NCI-H2227 (cell line): ENCODE measurements at regions not wholly inside any gene's neighbourhood (a gene's known extent, or its start where the extent isn't known, plus 50 kb on each side); places are given as distances from the start of the nearest gene placed in this dataset.
"Not testable (repeated sequence)": the region's sequence is repeated elsewhere in the genome, so short reads cannot be mapped to it uniquely, and the experiment has no call there.

Experiments
- DNase-seq: peaks from one replicate; lab custom pipeline; 2025; ENCODE audit not compliant: unreplicated experiment; lab: John Stamatoyannopoulos, UW

DNA sequence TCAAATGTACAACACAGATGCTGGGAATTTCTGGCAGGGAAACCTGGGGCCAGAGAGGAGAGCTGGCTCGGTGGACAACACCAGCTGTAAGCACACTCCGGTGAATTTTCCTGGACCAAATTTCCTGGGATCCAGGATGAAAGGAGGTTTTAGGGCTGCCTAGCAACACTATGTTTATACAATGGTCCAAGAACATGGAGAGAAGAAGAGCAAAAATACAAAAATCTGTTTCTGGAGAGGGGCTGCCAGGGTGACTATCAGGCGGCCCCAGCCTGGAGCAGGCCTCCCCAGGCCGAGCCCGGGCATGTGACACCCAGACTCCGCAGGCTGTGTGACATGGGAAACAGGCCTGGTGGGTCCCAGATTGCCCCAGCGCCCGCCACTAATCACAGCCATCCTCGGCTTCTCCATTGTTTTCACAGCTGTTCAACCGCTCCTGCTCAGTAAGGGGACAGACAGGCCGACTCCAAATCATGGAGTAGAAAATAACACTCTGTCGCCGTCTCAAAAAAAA, 336.0 kb upstream of the NFIA start:
- DNase-seq, result peak; percentile 76

DNA sequence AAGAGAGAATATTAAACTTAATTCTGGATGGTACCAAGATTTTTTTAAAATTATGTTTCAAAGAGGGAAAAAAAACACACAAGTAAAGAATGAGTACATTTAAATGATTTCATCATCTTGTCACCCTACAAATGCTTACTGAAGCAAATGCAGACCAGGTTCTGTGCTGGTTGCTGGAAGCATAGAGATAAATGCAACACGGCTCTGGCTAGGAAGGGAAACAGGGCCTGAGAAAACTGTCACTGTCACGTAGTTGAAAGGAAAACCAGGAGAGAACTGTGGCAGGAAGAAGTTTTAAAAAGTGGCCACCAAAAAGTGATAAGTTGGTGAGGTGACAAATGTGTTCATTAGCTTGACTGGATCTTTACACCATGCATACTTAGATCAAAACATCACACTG, 336.9 kb upstream of the NFIA start:
- no peak for DNase-seq

DNA sequence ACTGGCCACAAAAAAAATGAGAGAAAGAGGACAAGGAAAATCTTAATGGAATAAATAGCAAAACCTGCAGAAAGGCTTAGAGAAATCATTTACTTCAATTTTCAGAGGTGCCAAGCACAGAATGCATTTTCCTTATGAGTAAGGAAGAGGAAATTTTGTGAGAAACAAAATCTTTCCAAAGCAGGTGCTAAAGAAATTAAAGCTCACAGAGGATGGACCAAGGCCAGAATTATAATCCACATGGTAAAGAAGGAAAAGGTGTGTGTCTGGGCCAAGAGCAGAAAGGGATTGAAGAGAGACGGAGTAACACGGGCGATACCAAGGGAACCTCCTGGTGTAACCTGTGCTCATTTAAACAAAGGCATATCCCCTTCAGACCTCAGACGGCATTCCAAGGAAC, 340.0 kb upstream of the NFIA start:
- DNase-seq, result no peak

DNA sequence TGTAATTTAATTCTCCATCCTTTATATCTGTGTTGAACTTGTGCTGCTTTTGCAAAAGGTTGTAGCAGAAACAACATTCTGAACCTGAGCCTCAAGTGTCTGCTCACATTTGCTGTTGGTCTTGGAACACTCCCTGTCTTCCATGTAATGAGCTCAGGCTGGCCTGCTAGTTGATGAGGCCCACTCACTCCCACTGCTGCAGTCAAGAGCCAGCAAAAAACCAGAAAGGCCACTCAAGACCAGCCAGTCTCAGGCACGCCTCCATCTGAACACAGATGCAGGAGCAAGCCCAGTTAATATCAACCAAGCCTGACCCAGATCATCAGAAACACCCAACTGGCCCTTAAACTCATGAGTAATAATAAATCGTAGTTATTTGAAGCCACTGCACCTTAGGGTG, 342.2 kb upstream of the NFIA start:
- DNase-seq, result no peak

DNA sequence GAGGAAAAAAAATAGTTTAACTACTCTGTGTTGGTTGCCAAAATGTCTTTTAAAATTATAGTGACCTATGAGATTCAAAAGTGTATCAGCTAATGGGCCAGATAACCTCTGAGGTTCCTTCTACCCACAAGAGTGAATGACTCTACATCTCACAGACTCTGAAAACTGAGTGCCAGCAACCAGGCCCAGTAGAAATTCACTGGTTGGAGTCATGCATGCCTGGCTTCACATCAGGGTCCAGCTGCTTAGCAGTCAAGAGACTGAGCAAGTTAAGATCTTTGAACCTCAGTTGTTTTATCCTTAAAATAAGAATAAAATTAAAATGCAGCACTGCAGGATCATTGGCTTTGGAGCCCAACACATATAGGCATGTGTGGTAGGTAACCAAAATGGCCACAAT, 342.6 kb upstream of the NFIA start:
- DNase-seq, result no peak

DNA sequence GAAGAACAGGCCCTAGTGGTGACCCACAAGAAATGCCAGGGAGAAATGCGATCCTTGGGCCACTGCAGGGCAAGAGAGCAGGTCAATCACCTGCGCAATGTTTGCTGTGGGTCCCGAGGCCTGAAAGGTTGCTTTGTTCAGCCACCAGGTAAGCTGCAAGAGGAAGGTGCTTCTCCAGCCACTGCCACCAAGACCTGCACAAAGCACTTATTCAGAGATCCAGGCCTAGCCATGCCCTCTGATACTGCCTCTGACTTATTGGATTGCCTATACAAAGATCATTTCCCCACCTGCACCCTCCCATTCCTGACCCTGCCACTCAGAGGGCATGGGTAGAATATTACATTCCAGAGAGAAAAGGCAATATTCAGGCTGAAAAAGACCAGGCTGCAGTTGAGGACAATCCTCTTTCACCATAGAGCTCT, 349.4 kb upstream of the NFIA start:
- DNase-seq, result no peak

DNA sequence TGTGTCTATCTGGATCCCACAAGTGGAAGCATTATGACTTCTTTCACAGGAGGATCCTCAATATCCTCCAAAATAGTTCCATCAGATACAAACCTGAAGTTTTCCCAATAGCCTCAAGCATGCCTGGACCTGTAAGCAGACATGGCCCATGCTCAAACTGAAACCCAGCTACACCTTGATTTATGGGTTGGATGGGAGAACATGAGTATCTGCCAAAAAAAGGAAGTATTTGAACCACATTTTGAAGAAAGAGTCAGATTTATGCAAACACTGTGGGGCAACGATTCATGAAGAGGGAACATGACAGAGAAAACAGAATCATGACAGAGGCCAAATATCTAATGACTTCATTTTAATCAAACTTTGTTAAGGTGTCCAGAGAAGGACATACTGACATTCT, 351.0 kb upstream of the NFIA start:
- no peak for DNase-seq

DNA sequence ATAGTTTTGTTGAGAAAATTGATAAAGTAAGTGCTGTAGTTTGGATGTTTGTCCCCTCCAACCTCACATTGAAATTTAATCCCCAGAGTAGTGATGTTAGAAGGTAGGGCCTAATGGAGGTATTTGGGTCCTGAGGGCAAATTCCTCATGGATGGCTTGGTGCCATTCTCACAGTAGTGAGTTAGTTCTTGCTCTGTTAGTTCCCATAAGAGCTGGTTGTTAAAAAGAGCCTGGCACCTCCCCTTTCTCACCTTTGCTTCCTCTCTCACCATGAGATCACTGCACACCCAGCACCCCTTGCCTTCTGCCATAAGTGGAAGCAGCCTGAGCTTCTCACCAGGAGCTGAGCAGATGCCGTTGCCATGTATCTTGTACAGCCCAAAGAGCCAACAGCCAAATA, 354.8 kb upstream of the NFIA start:
- no peak for DNase-seq

DNA sequence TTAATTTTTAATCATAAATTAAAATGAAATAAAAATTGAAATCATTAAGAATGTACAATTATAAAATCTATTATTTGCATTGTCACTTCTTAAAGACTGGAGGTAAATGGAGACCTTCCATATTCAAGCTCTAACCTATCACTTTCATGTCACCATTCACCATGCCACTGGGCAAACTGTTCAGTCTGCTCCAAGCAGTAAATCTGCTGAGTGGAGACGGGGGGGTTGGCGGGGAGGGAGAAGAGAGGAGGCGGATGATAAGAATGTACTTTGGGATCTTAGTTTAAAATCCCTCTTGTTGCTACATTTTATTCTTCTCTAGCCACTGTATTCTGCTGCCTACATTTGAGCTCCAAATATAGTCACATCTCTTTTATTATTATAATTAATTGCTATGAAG, 365.9 kb upstream of the NFIA start:
- no peak for DNase-seq

DNA sequence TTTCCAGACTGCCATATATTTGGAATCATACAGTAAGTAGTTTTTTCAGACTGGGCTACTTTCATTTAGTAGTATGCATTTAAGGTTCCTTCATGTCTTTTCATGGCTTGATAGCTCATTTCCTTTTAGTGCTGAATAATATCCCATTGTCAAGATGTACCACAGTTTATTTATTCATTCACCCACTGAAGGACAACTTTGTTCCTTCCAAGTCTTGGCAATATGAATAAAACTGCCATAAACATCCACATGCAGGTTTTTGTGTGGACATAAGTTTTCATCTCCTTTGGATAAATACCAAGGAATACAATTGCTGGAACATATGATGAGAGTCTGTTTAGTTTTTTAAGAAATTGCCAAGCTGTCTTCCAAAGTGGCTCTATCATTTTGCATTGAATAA, 366.4 kb upstream of the NFIA start:
- no peak for DNase-seq

DNA sequence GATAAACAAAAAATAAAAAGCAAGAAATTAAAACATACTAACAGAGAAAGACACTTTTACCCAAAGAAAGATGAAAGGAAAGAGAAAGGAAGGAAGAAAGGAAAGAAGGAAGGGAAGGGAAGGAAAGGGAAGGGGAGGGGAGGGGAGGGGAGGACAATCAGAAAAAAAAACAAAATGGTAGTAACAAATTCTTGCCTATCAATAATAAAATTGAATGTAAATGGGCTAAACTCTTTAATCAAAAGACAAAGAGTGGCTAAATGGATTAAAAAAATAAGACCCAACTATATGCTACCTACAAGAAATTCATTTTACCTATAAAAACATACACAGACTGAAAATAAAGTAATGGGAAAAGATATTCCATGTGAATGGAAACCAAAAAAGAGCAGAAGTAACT, 372.9 kb upstream of the NFIA start:
- no peak for DNase-seq

DNA sequence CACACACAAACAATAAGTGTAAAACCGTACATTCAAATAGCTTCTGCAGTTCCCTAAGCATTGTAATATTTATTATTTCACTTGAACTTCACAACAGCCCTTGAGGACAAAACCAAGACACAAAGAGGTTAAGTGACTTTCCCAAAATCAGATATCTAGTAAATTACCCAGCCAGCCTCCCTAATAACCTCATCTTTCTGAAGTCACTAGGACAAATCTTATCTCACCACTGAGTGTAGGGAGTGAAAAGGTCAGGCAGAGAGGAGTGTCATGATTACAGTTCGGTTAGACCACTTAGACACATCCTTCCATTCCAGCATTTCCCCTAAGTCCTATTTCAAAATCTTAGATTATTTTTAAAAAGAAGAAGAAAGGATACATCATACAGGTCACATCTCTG, 377.3 kb upstream of the NFIA start:
- no peak for DNase-seq

DNA sequence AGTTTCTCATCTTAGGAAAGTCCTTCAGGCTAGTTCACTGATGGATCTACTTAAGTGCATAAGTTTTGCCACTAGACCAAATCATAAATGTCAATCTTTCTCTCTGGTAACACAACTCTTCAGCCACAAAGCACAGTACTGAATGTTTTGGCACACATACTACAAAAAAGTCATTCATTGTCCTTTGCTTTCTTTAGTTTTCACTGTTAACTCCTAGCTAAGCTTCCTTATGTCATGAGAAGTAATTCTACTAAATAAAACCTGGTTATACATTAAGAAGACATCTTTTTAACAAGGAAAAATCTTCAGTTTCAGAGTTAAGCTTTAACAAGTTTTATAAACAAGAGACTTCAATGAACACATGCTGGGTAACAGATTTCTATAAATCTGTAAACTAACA, 379.2 kb upstream of the NFIA start:
- DNase-seq, result no peak

DNA sequence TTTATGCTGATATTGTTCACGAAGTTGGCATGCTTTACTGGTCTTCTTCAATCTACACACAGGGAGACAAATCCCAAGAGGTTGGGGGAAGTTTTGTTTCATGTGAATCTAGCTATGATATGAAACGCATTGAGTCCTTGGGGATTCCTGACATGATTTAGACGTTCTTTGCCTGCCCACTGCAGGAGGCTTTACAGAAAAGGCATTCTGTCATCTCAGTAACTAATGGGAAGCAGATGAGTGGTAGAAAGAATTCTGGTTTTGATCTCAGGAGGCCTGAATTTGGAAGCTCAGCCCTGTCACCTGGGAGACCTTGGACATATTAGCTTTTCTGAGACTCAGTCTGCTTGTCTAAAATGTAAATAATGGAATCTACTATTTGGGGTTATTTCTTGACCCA, 383.0 kb upstream of the NFIA start:
- DNase-seq, result no peak

DNA sequence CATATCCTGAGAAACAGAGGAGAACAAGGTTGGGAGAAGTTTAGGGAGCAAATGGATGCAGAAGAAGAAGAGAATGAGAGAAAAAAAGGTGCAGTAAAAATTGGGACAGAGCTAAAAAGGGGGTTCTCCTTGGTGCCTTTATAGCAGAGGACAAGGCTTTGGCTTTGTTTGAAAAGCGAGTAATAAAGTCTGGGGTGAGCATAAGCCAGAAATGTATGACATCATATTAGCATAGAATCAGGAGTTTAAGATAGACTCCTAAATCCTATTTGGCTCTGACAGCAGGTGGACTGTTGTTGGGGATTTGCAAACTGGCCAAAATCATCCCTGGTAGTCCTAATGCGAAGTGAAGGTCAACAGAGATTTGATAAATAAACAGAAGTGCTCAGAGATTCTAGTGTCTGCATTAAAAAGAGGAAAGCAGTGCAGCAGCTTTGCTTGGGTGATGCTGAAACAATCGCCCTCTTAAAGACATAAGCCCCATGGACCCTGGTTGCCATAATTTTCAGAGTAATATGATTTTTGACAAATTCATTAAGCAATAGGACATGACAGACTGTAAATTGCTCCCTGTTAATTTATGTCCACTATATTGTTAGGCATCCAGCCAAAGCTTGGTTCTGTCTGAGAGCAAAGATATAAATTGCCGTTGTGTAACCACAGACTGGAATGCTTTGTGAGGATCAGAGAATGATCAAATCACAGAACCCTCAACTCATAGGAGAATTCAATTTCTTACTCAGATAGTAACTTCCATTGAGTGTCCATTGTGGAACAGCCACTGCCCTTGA, 385.0 kb upstream of the NFIA start:
- no peak for DNase-seq

DNA sequence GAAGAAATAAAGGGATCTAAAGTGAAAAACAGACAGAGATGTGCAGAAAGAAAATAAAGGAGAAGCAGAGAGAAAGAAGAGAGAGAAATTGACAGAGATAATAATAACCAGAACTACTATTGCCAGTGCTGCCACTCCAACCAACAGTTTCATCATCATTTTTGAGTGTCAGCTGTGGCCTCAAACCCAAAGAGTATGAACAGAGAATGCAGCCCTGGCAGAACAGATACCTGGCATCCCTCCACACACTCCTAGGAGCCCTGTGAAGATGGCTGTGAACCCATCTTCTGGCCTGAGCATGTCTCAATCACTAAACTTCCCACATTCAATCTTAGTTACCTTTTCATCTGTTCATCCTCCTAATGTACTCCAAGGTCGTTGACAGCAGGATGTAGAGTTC, 385.8 kb upstream of the NFIA start:
- DNase-seq, result no peak

DNA sequence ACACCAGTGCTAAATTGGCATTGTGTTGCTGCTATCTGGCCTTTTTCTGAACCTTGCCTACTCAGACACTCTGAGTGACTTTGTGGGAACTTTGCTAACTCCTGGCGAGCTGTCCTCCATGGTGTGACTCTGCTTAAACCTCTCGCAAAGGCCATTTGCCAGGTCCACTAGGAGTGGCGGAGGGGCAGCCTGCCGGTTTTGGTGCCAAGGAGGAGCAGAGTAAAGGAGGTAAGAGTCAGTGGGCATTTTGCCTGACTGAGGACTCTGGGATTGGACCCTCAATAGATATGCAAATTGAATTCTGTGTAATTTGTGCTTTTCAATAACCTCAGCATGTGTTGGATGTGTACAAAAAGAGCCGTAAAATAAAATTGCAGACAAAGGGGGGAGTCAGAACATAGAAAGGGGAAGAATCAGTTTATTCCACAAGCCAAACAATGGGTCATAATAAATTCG, 386.6 kb upstream of the NFIA start:
- DNase-seq, result no peak

DNA sequence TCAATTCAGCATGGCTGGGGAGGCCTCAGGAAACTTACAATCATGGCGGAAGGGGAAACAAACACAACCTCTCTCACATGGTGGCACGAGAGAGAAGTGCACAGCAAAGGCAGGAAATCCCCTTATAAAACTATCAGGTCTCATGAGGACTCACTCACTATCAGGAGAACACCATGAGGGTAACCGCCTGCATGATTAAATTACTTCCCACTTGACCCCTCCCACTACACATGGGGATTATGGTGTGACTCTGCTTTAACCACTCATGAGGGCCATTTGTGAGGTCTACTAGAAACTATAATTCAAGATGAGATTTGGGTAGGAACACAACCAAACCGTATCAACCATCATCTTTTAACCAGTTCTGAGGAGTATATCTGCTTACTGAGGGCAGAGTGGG, 387.4 kb upstream of the NFIA start:
- no peak for DNase-seq

DNA sequence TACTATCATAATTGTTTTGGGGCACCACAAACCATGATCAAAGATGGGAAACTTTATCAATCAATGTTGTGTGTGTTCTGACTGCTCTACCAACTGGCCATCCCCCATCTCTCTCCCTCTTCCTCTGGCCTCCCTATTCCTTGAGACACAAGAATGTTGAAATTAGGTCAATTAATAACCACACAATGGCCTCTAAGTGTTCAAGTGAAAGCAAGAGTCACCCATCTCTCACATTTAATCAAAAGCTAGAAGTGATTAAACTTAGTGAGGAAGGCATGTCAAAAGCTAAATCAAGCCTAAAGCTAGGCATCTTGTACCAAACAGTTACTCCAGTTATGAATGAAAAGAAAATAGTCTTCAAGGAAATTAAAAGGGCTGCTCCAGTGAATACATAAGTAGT, 390.3 kb upstream of the NFIA start:
- DNase-seq, result no peak

DNA sequence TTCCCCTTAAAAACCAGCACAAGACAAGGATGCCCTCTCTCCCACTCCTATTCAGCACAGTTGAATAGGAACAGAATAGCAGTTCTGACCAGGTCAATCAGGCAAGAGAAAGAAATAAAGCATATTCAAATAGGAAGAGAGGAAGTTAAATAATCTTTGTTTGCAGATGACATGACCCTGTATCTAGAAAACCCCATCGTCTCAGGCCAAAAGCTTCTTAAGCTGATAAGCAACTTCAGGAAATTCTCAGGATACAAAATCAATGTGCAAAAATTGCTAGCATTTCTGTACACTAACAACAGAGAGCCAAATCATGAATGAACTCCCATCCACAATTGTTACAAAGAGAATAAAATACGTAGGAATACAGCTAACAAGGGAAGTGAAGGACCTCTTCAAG, 394.1 kb upstream of the NFIA start:
- DNase-seq, result not testable (repeated sequence)

DNA sequence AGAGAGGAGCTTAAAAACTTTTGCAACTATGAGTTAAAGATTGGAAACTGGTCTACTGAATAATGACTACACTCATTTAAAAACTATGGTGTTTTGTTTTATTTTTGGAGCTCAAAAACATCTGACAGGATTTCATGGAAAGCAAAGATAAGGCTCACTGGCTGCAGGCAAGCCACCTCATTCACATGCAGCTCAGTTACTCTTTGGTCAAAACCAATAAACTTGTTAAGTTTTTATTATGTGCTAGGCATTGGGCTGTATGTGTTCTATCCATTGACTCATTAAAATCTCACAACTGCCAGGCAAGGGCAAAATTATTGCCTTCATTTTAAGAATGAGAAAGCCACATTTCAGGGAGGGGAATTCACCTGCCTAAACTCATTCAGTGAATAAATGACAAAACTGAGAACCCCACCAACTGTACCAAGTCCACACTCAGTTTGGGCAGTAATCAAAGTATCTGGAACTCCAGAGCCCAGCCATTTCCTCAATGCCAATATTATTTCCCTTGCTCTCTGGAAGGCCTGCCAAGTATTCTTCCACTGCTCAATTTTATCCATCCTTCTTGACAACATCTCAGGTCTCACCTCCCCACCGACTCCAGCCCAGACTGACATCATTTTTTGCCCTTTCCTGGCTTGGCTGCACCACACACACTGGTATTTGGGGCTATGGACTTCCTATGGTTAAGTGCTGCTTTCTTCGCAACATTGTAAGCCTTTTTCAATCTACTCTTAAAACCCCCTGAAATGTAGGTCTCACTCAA, 401.1 kb upstream of the NFIA start:
- no peak for DNase-seq
